ENCODE measurements at regions not wholly inside any gene's neighbourhood (a gene's known extent, or its start where the extent isn't known, plus 50 kb on each side); places are given as distances from the start of the nearest gene placed in this dataset.
"Not testable (repeated sequence)": the region's sequence is repeated elsewhere in the genome, so short reads cannot be mapped to it uniquely, and the experiment has no call there.

DNA sequence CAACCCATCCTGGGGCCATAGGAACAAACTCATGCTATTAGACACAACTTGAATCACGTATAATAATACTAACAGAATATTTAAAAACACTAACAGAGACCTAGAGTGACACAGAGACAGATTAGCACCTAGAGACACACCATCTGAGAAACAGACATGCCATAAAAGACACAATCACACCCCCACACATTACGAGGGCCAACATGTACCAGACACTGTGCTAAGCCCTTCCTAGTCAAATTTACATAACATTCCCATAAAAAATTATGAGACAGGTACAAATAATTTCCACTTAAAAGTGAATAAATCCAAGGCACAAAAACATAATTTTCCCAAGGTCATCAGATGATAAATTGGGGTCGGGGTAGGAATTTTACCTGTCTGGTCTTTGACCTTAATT is 141.1 kb upstream of the PRSS16 start:
- no peak for DNase-seq (ENCODE audit: low spot score)

DNA sequence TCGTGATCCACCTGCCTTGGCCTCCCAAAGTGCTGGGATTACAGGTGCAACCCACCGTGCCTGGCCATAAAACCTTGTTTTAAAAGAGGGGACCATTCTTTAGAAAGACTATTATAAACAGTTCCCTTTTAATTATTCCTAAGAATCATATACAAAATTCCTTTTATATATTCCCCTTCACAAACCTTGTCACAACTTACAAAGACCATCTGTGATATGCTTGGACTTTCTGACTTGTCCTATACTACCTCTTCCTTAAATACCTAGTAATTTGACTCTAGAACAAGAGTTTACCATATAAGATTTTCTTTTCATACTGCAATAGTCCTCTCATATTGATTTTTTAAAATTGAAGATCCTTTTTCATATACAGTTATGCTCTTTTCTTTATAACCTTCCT is 135.8 kb upstream of the PRSS16 start:
- DNase-seq (ENCODE audit: low spot score): no peak

DNA sequence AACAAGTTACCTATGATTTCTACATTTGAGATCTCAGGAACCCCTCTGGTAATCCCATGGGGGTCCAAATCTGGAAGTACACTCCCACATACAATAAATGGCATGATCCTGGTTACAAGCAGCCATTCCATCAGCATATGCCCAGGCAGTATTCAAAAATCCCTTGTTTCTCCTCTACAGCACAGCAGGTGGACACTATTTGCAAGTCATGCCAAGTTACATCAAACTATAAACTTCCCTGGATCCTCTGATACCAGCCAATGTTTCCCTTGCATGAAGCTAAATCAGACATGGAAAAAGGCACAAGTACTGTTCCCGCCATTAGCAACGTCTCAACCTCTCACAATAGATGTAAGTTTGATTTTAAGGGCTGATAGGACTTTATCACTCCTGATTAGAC is 134.5 kb upstream of the PRSS16 start:
- no peak for DNase-seq (ENCODE audit: low spot score)

- no peak for DNase-seq (ENCODE audit: low spot score)
Measured at GRCh38 chr6:27119329-27119728, 128.2 kb upstream of the PRSS16 start.

DNA sequence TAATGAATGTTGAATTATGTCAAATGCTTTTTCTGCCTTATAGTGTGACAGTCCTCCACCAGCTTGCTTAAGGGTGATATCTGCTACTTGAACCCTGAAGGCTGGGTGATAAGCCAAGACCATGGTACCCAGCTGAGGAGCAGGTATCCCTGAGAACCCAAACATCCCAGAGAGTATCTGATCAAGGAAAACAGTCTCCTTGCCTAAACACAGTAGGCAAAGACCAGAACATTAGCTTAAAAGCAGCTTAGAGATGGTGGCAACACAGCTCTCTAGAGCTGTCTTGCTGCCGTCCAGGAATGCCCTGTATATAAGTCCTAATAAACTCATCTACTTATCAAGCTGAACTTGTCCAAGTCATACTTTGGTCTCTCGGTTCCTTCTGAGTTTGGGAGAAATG is 127.7 kb upstream of the PRSS16 start:
- no peak for DNase-seq (ENCODE audit: low spot score)

GRCh38 chr6:27121640-27122039 is 125.9 kb upstream of the PRSS16 start:
- DNase-seq (ENCODE audit: low spot score): no peak

DNA sequence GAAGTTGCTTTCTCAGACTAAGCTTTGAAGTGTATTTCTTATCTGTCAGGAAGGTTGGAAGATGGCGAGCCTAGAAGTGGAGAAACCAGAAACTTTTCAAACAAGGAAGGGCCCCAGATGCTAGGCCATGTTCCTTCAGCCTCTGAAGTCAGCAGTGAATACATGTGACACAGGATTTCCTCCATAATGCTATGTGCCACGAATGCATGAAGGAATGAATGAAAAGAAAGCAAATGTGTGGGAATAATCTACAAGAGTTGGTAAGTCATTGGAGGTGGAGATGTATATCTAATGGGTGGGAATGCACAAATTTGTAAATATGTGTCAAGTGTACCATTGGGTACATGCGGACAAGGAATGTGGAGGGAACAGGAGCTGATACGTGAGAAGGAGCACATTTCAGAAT is 123.2 kb upstream of the PRSS16 start:
- DNase-seq (ENCODE audit: low spot score): no peak

DNA sequence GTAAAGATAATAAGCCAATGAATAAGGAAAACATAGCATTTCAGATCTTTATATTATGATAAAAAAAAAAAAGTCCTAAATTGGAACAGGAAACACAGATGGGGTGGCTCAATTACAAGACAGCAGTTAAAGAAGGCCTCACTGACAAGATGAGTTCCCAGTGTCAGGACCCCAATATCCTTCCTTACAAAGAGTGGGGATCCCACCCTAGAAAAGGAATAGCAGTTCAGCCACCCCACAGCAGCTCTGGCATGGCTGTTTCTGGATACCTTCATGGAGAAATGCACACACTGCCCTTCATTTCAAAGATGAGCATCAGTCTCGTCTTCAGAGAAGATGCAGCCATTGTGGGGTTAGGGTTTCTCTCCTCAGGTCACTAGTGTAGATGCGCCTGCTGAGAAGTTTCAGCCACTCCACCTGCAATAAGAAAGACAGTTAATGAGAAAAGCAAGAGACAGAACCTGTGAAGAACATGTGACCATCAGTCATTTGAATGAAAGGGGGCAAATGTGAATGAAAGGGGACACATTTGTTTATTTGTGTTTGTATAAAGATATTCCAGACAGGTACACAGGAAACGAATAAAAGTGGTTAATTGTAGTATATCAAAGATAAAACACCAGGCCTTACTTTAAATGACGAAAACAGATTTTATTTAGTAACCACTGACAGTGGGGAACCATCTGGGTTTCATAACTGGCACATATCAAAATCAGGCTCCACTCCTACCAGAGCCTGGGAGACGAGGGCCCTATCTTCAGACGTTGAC is 121.3 kb upstream of the PRSS16 start:
- no peak for DNase-seq (ENCODE audit: low spot score)

GRCh38 chr6:27126815-27127537 is 120.5 kb upstream of the PRSS16 start:
- peak; percentile 88 for DNase-seq (ENCODE audit: low spot score)

DNA sequence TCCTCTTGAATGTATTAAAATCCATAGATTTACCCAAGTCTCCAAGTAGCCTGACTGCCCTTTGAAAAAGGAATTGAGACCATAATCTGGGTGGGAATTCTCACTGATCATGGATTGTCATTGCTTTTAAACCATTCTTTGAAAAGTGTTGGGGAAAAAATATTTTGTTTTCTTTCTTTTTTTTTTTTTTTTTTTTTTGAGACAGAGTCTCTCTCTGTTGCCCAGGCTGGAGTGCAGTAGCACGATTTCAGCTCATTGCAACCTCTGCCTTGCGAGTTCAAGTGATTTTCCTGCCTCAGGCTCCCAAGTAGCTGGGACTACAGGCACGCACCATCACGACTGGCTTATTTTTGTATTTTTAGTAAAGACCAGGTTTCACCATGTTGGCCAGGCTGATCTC is 119.6 kb upstream of the PRSS16 start:
- not testable (repeated sequence) for DNase-seq (ENCODE audit: low spot score)

DNA sequence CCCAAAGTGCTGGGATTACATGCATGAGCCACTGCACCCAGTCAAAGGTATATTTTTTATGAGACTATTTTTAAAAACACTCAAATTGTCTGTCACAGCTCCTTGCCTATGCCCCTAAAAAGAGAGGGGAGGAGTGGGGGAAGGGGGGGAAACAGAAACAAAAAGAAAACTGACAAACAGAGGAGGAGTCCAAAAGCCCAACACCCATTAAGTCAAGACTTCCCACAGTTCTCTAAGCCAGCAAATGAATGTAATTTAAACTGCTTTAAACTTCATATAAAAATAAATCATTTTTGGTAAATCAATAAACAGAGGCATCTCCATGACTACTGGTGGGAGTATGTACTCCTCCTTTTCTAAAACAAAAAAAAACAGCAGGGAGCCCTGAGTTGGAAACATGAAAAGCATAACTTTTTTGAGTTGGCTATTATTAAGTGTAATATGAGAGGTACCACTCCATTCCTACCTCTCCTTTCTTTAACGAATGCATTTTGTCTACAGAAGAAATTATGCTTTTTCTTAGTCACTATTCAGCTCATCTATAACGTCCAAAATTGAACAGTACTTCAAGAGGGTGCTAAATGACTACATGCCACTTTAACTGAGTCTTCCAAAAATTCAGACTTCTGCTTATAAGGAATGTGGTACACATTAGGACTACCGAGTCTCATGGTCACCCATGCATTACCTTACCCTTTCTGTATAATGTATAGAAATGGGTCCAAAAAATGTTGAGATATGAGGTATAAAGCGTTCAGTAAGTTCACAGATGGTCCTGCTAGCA is 119.0 kb upstream of the PRSS16 start:
- no peak for DNase-seq (ENCODE audit: low spot score)

GRCh38 chr6:27129095-27129815 is 118.2 kb upstream of the PRSS16 start:
- DNase-seq (ENCODE audit: low spot score): no peak

DNA sequence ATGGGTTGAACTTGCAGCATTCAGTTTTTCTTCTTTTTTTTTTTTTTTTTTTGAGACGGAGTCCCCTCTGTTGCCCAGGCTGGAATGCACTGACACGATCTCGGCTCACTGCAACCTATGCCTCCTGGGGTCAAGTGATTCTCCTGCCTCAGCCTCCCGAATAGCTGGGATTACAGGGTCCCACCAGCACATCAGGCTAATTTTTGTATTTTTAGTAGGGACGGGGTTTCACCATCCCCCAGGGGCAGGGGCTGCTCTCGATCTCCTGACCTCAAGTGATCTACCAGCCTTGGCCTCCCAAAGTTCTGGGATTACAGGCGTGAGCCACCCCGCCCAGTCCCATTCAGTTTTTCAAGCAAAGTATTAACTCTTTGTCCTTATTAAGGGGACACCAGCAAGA is 117.6 kb upstream of the PRSS16 start:
- no peak for DNase-seq (ENCODE audit: low spot score)

- no peak for DNase-seq (ENCODE audit: low spot score)
Measured at GRCh38 chr6:27130668-27131428, 116.7 kb upstream of the PRSS16 start.

DNA sequence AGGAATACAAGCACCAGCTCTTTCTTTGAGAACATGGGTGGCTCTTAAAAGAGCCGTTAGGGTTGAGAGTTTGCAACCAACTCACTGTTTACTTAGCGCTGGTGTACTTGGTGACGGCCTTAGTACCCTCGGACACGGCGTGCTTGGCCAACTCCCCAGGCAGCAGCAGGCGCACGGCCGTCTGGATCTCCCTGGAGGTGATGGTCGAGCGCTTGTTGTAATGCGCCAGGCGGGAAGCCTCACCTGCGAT is 115.3 kb upstream of the PRSS16 start:
- not testable (repeated sequence) for DNase-seq (ENCODE audit: low spot score)

- DNase-seq (ENCODE audit: low spot score): peak; percentile 97
Measured at GRCh38 chr6:27132532-27133280, 114.8 kb upstream of the PRSS16 start.

GRCh38 chr6:27133281-27134227 is 113.9 kb upstream of the PRSS16 start:
- peak; percentile 60 for DNase-seq (ENCODE audit: low spot score)

- DNase-seq (ENCODE audit: low spot score): no peak
Measured at GRCh38 chr6:27135087-27135657, 112.3 kb upstream of the PRSS16 start.

- DNase-seq (ENCODE audit: low spot score): no peak
Measured at GRCh38 chr6:27136077-27136644, 111.3 kb upstream of the PRSS16 start.
